Esophagus muscularis mucosa (tissue), 4 donors: ENCODE measurements at regions not wholly inside any gene's neighbourhood (a gene's known extent, or its start where the extent isn't known, plus 50 kb on each side); places are given as distances from the start of the nearest gene placed in this dataset.

ENCODE experiments used
- DNase-seq: peaks from one replicate; pipeline ENCODE4 v3.0.0-alpha.2; 2017; ENCODE audit errors: extremely low spot score
- H3K27ac ChIP-seq, 4 donors: fragments of 200-600 bp; sonication (generic); replicated peaks in 1 of 4; 1 replicate in 3 of 4; 2 replicates in 1 of 4; pipeline ENCODE4 v1.5.1; 2016 to 2019; ENCODE audit warnings: mild to moderate bottlenecking in 1 of 4
- H3K27me3 ChIP-seq, 4 donors: fragments of 200-600 bp; sonication (generic); one replicate each; pipeline versions ENCODE4 v1.5.1 to v1.6.0; 2016 to 2019
- H3K36me3 ChIP-seq, 4 donors: fragments of 200-600 bp; sonication (generic); one replicate each; pipeline ENCODE4 v1.5.1; 2016 to 2019
- H3K4me1 ChIP-seq, 4 donors: fragments of 200-600 bp; sonication (generic); one replicate each; pipeline ENCODE4 v1.5.1; 2016 to 2019
- H3K4me3 ChIP-seq, 4 donors: fragments of 200-600 bp; sonication (generic); 1 replicate in 2 of 4; 2 replicates in 2 of 4; pipeline ENCODE4 v1.5.1; 2016 to 2019; ENCODE audit warnings: mild to moderate bottlenecking in 4 of 4, moderate library complexity in 1 of 4
- H3K9me3 ChIP-seq, 4 donors: fragments of 200-600 bp; sonication (generic); 1 replicate in 3 of 4; 2 replicates in 1 of 4; pipeline ENCODE4 v1.5.1; 2016 to 2019
- CTCF ChIP-seq, 3 experiments: fragments of 200-600 bp in 2 of 3; fragments of 450-650 bp in 1 of 3; sonication (generic) in 2 of 3; IDR thresholded peaks; one replicate each; pipeline ENCODE4 v1.5.1; 2017 to 2019; ENCODE audit warnings: antibody characterized with exemption in 3 of 3, mild to moderate bottlenecking in 2 of 3, moderate library complexity in 1 of 3
- EP300 ChIP-seq: sonication (generic); formaldehyde crosslinking; IDR thresholded peaks from one replicate; pipeline ENCODE4 v1.6.1; 2017; ENCODE audit warnings: antibody characterized with exemption
- POLR2A ChIP-seq: fragments of 450-650 bp; IDR thresholded peaks from one replicate; pipeline ENCODE4 v1.6.1; 2017; ENCODE audit warnings: antibody characterized with exemption, moderate library complexity, mild to moderate bottlenecking, low read depth
- POLR2AphosphoS5 ChIP-seq, 2 donors: sonication (generic); formaldehyde crosslinking; IDR thresholded peaks; one replicate each; pipeline ENCODE4 v1.6.1; 2017; ENCODE audit warnings: antibody characterized with exemption in 2 of 2
- WGBS: methylation state at CpG from one replicate; pipeline ENCODE4 v1.1.5; 2018; 5-methylcytosine and 5-hydroxymethylcytosine counted together
- intact Hi-C: fragments of 100-400 bp; cut with DNase I; formaldehyde crosslinking; loops from one replicate; pipeline ENCODE4 v1.15.1; 2023

DNA sequence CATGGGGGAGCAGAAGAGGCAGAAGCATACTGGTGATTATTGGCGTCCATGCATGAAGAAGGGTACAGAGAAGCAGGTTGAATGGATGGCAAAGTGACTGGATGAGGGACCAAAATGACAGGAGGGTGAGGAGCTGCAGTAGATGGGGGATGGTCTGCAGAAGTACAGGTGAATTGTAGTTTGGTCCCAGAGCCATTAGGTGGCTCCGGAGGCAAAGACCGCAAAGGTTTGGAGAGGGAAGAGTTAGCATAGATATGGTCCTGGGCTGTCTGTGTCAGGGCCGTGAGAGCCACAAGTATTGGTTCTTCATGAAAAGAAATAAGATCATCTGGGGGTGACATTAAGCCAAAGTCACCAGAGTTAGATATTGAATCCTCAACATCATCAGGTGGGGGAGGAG is 59.0 kb upstream of the ZNF726 start:
- Histone ChIP-seq H3K27ac (no peak overlapping the region), H3K4me1 (no peaks in the 10 kb centered on the region), H3K36me3 (no peaks in the 10 kb centered on the region), H3K27me3 (no peaks in the 10 kb centered on the region), H3K9me3 (peaks cover 0 to 12% (median 6%) of the 10 kb centered on the region in 4 donors), H3K4me3 (no peak overlapping the region)
- no peak for DNase-seq
- intact Hi-C loops = no loop called here
- TF ChIP-seq CTCF (IDR thresholded peaks at IDR 0.05) (no peak), EP300 (no peak), POLR2A (no peak), POLR2AphosphoS5 (IDR thresholded peaks at IDR 0.05) (no peak)
- WGBS = 75% methylated on average over 4 of the region's 4 CpGs

DNA sequence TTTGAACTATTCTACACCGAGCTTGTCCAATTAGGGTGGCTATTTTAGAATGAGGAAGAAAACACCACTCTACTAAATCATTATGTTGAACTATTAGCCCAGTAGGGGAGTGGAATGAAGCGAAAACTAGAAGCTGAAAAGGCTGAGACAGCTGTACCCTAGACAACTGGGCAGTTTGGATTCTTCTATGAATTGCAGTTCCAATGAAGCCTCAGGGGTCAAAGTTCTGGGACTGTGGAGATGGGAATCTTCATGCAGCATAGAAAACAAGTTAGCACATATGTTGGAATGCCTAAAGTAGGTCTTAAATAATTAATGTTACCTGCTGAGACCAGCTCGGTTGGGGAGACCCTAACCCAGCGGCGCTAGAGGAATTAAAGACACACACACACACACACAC is 62.7 kb upstream of the ZNF726 start:
- no peak overlapping the region for H3K27ac ChIP-seq
- H3K4me1 ChIP-seq = no peaks in the 10 kb centered on the region
- TF ChIP-seq EP300 = no peak
- TF ChIP-seq POLR2A = no peak
- no peak for TF ChIP-seq POLR2AphosphoS5 (IDR thresholded peaks at IDR 0.05)
- TF ChIP-seq CTCF (IDR thresholded peaks at IDR 0.05) = no peak
- DNase-seq = no peak
- H3K36me3 ChIP-seq = no peaks in the 10 kb centered on the region
- intact Hi-C loops = no loop called here
- H3K27me3 ChIP-seq = no peaks in the 10 kb centered on the region
- no peak overlapping the region for H3K4me3 ChIP-seq
- peaks cover 0 to 12% (median 9%) of the 10 kb centered on the region in 4 donors for H3K9me3 ChIP-seq
- WGBS = 66% methylated on average over 5 of the region's 5 CpGs

- Histone ChIP-seq H3K4me3 (no peak overlapping the region), H3K4me1 (no peaks in the 10 kb centered on the region), H3K27me3 (no peaks in the 10 kb centered on the region), H3K9me3 (peaks cover 0 to 64% (median 45%) of the 10 kb centered on the region in 4 donors), H3K36me3 (no peaks in the 10 kb centered on the region), H3K27ac (no peak overlapping the region)
- 58% methylated on average over 2 of the region's 2 CpGs for WGBS
- no peak for TF ChIP-seq EP300
- no peak for TF ChIP-seq POLR2A
- no peak for TF ChIP-seq POLR2AphosphoS5 (IDR thresholded peaks at IDR 0.05)
- TF ChIP-seq CTCF (IDR thresholded peaks at IDR 0.05) = no peak
- intact Hi-C loops = no loop called here
- no peak for DNase-seq
Measured at GRCh38 chr19:23832717-23833327, 74.1 kb upstream of the ZNF681 start.

DNA sequence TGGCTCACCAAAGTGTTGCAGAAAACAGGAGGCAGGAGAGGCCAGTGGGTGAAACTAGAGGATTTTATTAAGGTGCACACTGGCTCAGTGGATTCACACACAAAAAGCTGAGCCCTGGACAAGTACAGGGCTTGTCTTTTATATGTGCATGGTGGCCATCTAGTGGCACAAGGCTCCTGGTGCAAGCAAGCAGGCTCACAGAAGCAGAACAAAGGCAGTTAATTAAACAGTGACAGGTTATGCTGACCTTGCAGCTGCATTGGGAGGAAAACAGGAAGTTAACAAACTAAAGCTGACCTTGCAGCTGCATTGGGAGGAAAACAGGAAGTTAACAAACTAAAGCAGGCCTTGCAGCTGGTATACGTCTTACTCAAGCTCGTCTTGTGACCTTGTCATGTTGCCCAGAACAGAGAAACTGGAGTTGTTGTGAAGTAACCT is 65.3 kb upstream of the ZNF681 start:
- TF ChIP-seq CTCF (IDR thresholded peaks at IDR 0.05) = no peak
- TF ChIP-seq EP300 = no peak
- no peak for TF ChIP-seq POLR2A
- TF ChIP-seq POLR2AphosphoS5 (IDR thresholded peaks at IDR 0.05) = no peak
- H3K36me3 ChIP-seq = no peaks in the 10 kb centered on the region
- H3K4me3 ChIP-seq = no peak overlapping the region
- no peaks in the 10 kb centered on the region for H3K4me1 ChIP-seq
- intact Hi-C loops = no loop called here
- no peak overlapping the region for H3K27ac ChIP-seq
- H3K27me3 ChIP-seq = no peaks in the 10 kb centered on the region
- 22% methylated on average over 2 of the region's 2 CpGs for WGBS
- no peak for DNase-seq
- H3K9me3 ChIP-seq = peaks cover 0 to 48% (median 22%) of the 10 kb centered on the region in 4 donors

DNA sequence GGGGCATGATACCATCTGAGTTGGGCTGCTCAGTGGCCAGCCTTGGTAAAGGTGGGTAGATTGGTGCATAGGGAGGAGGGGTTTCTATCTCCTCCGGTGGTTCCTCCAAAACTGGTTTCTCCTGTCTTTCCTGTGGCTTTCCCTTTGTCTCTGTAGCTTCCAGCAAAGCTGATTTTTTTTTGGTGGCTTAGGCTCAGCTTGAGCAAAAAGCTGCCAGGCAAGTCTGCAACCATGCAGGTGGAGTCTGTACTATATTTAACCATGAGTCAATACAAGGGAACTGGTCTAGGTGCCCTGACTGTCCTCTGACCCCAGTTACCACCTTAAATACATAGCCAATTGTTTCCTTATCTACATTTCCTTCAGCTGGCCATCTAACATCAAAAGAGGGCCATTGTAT is 64.0 kb upstream of the ZNF681 start:
- Histone ChIP-seq H3K4me3 (no peak overlapping the region), H3K9me3 (peaks cover 0 to 48% (median 22%) of the 10 kb centered on the region in 4 donors), H3K4me1 (no peaks in the 10 kb centered on the region), H3K27me3 (no peaks in the 10 kb centered on the region), H3K27ac (no peak overlapping the region), H3K36me3 (no peaks in the 10 kb centered on the region)
- intact Hi-C loops = no loop called here
- DNase-seq = no peak
- no peak for TF ChIP-seq CTCF (IDR thresholded peaks at IDR 0.05)
- TF ChIP-seq POLR2A = no peak
- TF ChIP-seq POLR2AphosphoS5 (IDR thresholded peaks at IDR 0.05) = no peak
- TF ChIP-seq EP300 = no peak
- 100% methylated on average over 1 of the region's 1 CpG for WGBS
